H9 (cell line): ENCODE measurements at regions not wholly inside any gene's neighbourhood (a gene's known extent, or its start where the extent isn't known, plus 50 kb on each side); places are given as distances from the start of the nearest gene placed in this dataset.

Experiments
- DNase-seq: peaks from one replicate; pipeline ENCODE4 v3.0.0-alpha.2; 2017
- H2AFZ ChIP-seq: one replicate; pipeline ENCODE4 v1.6.1; 2013; ENCODE audit warnings: mild to moderate bottlenecking, low read length, control low read depth, moderate library complexity
- H2AK5ac ChIP-seq: 2 replicates; pipeline ENCODE4 v1.6.1; 2013; ENCODE audit warnings: low read length, control low read depth, mixed read lengths; ENCODE audit not compliant: insufficient read length
- H2BK120ac ChIP-seq: one replicate; pipeline ENCODE4 v1.6.1; 2013; ENCODE audit warnings: low read depth, mild to moderate bottlenecking, low read length, control low read depth, inconsistent platforms; ENCODE audit not compliant: poor library complexity, severe bottlenecking
- H2BK12ac ChIP-seq: 2 replicates; pipeline ENCODE4 v1.6.1; 2013; ENCODE audit warnings: low read length, control low read depth, mixed read lengths, low read depth; ENCODE audit not compliant: insufficient read length
- H2BK15ac ChIP-seq: 2 replicates; pipeline ENCODE4 v1.6.1; 2013; ENCODE audit warnings: low read depth, low read length, control low read depth
- H2BK20ac ChIP-seq: one replicate; pipeline ENCODE4 v1.6.1; 2013; ENCODE audit warnings: low read depth, mild to moderate bottlenecking, low read length, control low read depth, inconsistent platforms; ENCODE audit not compliant: poor library complexity, severe bottlenecking
- H2BK5ac ChIP-seq: 2 replicates; pipeline ENCODE4 v1.6.1; 2013; ENCODE audit warnings: low read length, control low read depth, mixed read lengths; ENCODE audit not compliant: insufficient read length
- H3K14ac ChIP-seq: 2 replicates; pipeline ENCODE4 v1.6.1; 2013; ENCODE audit warnings: low read length, control low read depth; ENCODE audit not compliant: insufficient read depth
- H3K18ac ChIP-seq: 2 replicates; pipeline ENCODE4 v1.6.1; 2013; ENCODE audit warnings: low read depth, mild to moderate bottlenecking, mixed read lengths, low read length, control low read depth; ENCODE audit not compliant: insufficient read length
- H3K23ac ChIP-seq: 2 replicates; pipeline ENCODE4 v1.6.1; 2013; ENCODE audit warnings: low read length, control low read depth, mixed read lengths, low read depth; ENCODE audit not compliant: insufficient read length
- H3K23me2 ChIP-seq: 2 replicates; pipeline ENCODE4 v1.6.1; 2013; ENCODE audit warnings: low read depth, mild to moderate bottlenecking, mixed read lengths, low read length, control low read depth; ENCODE audit not compliant: insufficient read length, poor library complexity, severe bottlenecking
- H3K27ac ChIP-seq: 2 replicates; pipeline ENCODE4 v1.5.1; 2013; ENCODE audit warnings: low read length, control low read depth, mixed read lengths, low read depth; ENCODE audit not compliant: insufficient read length
- H3K27me3 ChIP-seq: 2 replicates; pipeline ENCODE4 v1.6.1; 2013; ENCODE audit warnings: low read length, control low read depth, inconsistent platforms; ENCODE audit not compliant: insufficient read depth
- H3K4ac ChIP-seq: 2 replicates; pipeline ENCODE4 v1.6.1; 2013; ENCODE audit warnings: low read depth, mild to moderate bottlenecking, control low read depth, inconsistent platforms, low read length, moderate library complexity
- H3K4me1 ChIP-seq: 2 replicates; pipeline ENCODE4 v1.6.1; 2013; ENCODE audit warnings: low read length, control low read depth, inconsistent platforms; ENCODE audit not compliant: insufficient read depth
- H3K4me2 ChIP-seq: 2 replicates; pipeline ENCODE4 v1.6.1; 2013; ENCODE audit warnings: low read length, control low read depth, mixed read lengths; ENCODE audit not compliant: insufficient read length, insufficient read depth
- H3K56ac ChIP-seq: 2 replicates; pipeline ENCODE4 v1.6.1; 2013; ENCODE audit warnings: low read depth, mild to moderate bottlenecking, mixed read lengths, low read length, control low read depth; ENCODE audit not compliant: insufficient read length
- H3K79me1 ChIP-seq: 2 replicates; pipeline ENCODE4 v1.6.1; 2013; ENCODE audit warnings: low read depth, mild to moderate bottlenecking, moderate library complexity, low read length, control low read depth, inconsistent platforms; ENCODE audit not compliant: insufficient read depth, poor library complexity, severe bottlenecking
- H3K79me2 ChIP-seq: 2 replicates; pipeline ENCODE4 v1.6.1; 2013; ENCODE audit warnings: low read length, control low read depth, inconsistent platforms; ENCODE audit not compliant: insufficient read depth
- H3K9ac ChIP-seq: 2 replicates; pipeline ENCODE4 v1.6.1; 2013; ENCODE audit warnings: low read length, control low read depth, mixed read lengths; ENCODE audit not compliant: insufficient read length; ENCODE audit errors: extremely low read depth
- H3K9me3 ChIP-seq: one replicate; pipeline ENCODE4 v1.6.1; 2013; ENCODE audit warnings: low read depth, low read length, inconsistent platforms; ENCODE audit not compliant: control insufficient read depth
- H3T11ph ChIP-seq: one replicate; pipeline ENCODE4 v1.6.1; 2013; ENCODE audit warnings: mild to moderate bottlenecking, low read length, control low read depth, inconsistent platforms
- H4K20me1 ChIP-seq: one replicate; pipeline ENCODE4 v1.6.1; 2013; ENCODE audit not compliant: control insufficient read depth, insufficient read length, insufficient read depth
- H4K5ac ChIP-seq: 2 replicates; pipeline ENCODE4 v1.6.1; 2013; ENCODE audit warnings: low read depth, mild to moderate bottlenecking, mixed read lengths, low read length, control low read depth; ENCODE audit not compliant: insufficient read length
- H4K8ac ChIP-seq: replicated peaks from 2 replicates; pipeline ENCODE4 v1.6.1; 2013; ENCODE audit warnings: low read length, control low read depth, mixed read lengths, low read depth; ENCODE audit not compliant: insufficient read length
- H4K91ac ChIP-seq: 2 replicates; pipeline ENCODE4 v1.6.1; 2013; ENCODE audit warnings: low read depth, mild to moderate bottlenecking, moderate library complexity, mixed read lengths, low read length, control low read depth; ENCODE audit not compliant: insufficient read length
- H3K27ac Mint-ChIP-seq, 3 experiments: 2 replicates in 2 of 3; 3 replicates in 1 of 3; pipeline ENCODE4 v1.8.0; 2020 to 2021; ENCODE audit warnings: mixed read lengths in 3 of 3, mild to moderate bottlenecking in 1 of 3, moderate library complexity in 1 of 3
- H3K27me3 Mint-ChIP-seq: 2 replicates; pipeline ENCODE4 v1.8.0; 2021; ENCODE audit warnings: low read depth, mild to moderate bottlenecking, moderate library complexity, mixed read lengths
- H3K36me3 Mint-ChIP-seq, 3 experiments: 2 replicates in 2 of 3; 3 replicates in 1 of 3; pipeline ENCODE4 v1.8.0; 2020 to 2021; ENCODE audit warnings: low read depth in 3 of 3, mixed read lengths in 3 of 3; ENCODE audit not compliant: insufficient read depth in 1 of 3
- H3K4me1 Mint-ChIP-seq, 2 experiments: 2 replicates each; pipeline ENCODE4 v1.8.0; 2020; ENCODE audit warnings: mixed read lengths in 2 of 2
- H3K4me3 Mint-ChIP-seq, 2 experiments: 2 replicates in 1 of 2; 3 replicates in 1 of 2; pipeline ENCODE4 v1.8.0; 2020 to 2021; ENCODE audit warnings: mild to moderate bottlenecking in 2 of 2, mixed read lengths in 2 of 2, moderate library complexity in 1 of 2
- H3K9me3 Mint-ChIP-seq, 2 experiments: 2 replicates in 1 of 2; 3 replicates in 1 of 2; pipeline ENCODE4 v1.8.0; 2020; ENCODE audit warnings: mild to moderate bottlenecking in 2 of 2, mixed read lengths in 2 of 2, moderate library complexity in 1 of 2
- WGBS: extraction: QIAGEN DNeasy Blood & Tissue Kit; methylation state at CpG from one replicate; pipeline ENCODE4 v1.1.7; 2013; ENCODE audit warnings: missing lambda C conversion rate, low lambda C conversion rate, mixed read lengths; ENCODE audit not compliant: insufficient read length; ENCODE audit errors: extremely low coverage; 5-methylcytosine and 5-hydroxymethylcytosine counted together
- TF ChIP-seq, protein P1 (sequence below): fragments of 200-600 bp; sonication (generic); conservative IDR thresholded peaks from 3 replicates; pipeline ENCODE4 v1.8.0; 2021; ENCODE audit warnings: antibody characterized with exemption, mild to moderate bottlenecking

DNA sequence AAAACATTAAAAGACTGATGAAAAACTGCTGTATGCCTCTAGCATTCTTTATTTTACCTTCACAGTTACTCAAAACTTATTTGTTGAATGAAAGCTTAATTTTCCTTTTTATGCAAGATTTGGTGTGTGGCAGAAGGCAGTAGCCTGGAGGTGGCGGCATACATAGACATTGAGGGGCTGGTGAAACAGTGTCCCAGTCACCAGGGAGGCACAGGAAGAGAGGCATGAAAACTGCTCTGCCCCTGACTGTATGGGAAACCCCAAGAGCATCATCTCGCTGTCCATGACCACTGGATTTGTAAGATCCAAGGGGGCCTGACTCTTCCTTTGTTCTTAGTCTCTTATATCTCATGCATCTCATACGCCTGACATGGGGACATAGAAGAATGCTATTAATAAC, 493.7 kb upstream of the GOLIM4 start:
- Mint-ChIP-seq H3K27ac (peak overlapping the region in 1 of 3 experiments; percentile 5; a peak in 1 of 7 replicates), H3K36me3 (no peaks in the 10 kb centered on the region; a peak in 1 of 7 replicates), H3K27me3 (no peaks in the 10 kb centered on the region), H3K4me1 (peaks cover 13 to 25% of the 10 kb centered on the region in 2 experiments), H3K4me3 (no peak overlapping the region), H3K9me3 (no peaks in the 10 kb centered on the region)
- Histone ChIP-seq H3K9ac (no peak overlapping the region), H2AFZ (no peak overlapping the region), H3K4ac (no peak overlapping the region), H3K79me2 (no peaks in the 10 kb centered on the region), H2BK20ac (no peak overlapping the region), H4K20me1 (no peaks in the 10 kb centered on the region), H3K4me2 (no peak overlapping the region), H2BK5ac (no peak overlapping the region), H2BK120ac (no peak overlapping the region), H2BK12ac (no peak overlapping the region), H3K23me2 (no peaks in the 10 kb centered on the region), H4K8ac (no peak overlapping the region), H3K56ac (no peak overlapping the region), H4K5ac (no peak overlapping the region), H3K27me3 (no peaks in the 10 kb centered on the region), H3T11ph (no peak overlapping the region), H3K27ac (no peak overlapping the region), H3K9me3 (no peaks in the 10 kb centered on the region), H3K23ac (no peak overlapping the region), H2BK15ac (no peak overlapping the region), H2AK5ac (no peak overlapping the region), H3K79me1 (no peaks in the 10 kb centered on the region), H3K18ac (no peak overlapping the region), H4K91ac (no peak overlapping the region), H3K4me1 (no peaks in the 10 kb centered on the region), H3K14ac (no peak overlapping the region)
- no peak for DNase-seq
- TF ChIP-seq, protein P1, sequence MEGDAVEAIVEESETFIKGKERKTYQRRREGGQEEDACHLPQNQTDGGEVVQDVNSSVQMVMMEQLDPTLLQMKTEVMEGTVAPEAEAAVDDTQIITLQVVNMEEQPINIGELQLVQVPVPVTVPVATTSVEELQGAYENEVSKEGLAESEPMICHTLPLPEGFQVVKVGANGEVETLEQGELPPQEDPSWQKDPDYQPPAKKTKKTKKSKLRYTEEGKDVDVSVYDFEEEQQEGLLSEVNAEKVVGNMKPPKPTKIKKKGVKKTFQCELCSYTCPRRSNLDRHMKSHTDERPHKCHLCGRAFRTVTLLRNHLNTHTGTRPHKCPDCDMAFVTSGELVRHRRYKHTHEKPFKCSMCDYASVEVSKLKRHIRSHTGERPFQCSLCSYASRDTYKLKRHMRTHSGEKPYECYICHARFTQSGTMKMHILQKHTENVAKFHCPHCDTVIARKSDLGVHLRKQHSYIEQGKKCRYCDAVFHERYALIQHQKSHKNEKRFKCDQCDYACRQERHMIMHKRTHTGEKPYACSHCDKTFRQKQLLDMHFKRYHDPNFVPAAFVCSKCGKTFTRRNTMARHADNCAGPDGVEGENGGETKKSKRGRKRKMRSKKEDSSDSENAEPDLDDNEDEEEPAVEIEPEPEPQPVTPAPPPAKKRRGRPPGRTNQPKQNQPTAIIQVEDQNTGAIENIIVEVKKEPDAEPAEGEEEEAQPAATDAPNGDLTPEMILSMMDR = no peak
- WGBS = no CpG with 5 or more reads among the region's 3 CpGs
